SKM-1 (cell line): ENCODE measurements at regions not wholly inside any gene's neighbourhood (a gene's known extent, or its start where the extent isn't known, plus 50 kb on each side); places are given as distances from the start of the nearest gene placed in this dataset.
"Not testable (repeated sequence)": the region's sequence is repeated elsewhere in the genome, so short reads cannot be mapped to it uniquely, and the experiment has no call there.

Experiments used
- DNase-seq: peaks from one replicate; lab custom pipeline; 2025; ENCODE audit not compliant: unreplicated experiment; lab: John Stamatoyannopoulos, UW

- DNase-seq = no peak
Observed at GRCh38 chr18:55990186-55990585, 402.2 kb upstream of the TCF4 start.

- DNase-seq = no peak
Observed at GRCh38 chr18:55988537-55988936, 400.5 kb upstream of the TCF4 start.

GRCh38 chr18:55983433-55983832 lies 395.4 kb upstream of the TCF4 start:
- DNase-seq = no peak

GRCh38 chr18:55982992-55983391 lies 395.0 kb upstream of the TCF4 start:
- DNase-seq = no peak

- DNase-seq = no peak
Observed at GRCh38 chr18:55981712-55982475, 393.9 kb upstream of the TCF4 start.

- no peak for DNase-seq
Observed at GRCh38 chr18:55974521-55974920, 386.5 kb upstream of the TCF4 start.

- DNase-seq = no peak
Observed at GRCh38 chr18:55968550-55968949, 380.6 kb upstream of the TCF4 start.

- no peak for DNase-seq
Observed at GRCh38 chr18:55967019-55967418, 379.0 kb upstream of the TCF4 start.

GRCh38 chr18:55964171-55964570 lies 376.2 kb upstream of the TCF4 start:
- no peak for DNase-seq

GRCh38 chr18:55953326-55953725 lies 365.3 kb upstream of the TCF4 start:
- no peak for DNase-seq

GRCh38 chr18:55951738-55952137 lies 363.7 kb upstream of the TCF4 start:
- not testable (repeated sequence) for DNase-seq

GRCh38 chr18:55950379-55951166 lies 362.6 kb upstream of the TCF4 start:
- DNase-seq = no peak

- DNase-seq = no peak
Observed at GRCh38 chr18:55934821-55935220, 346.8 kb upstream of the TCF4 start.

- no peak for DNase-seq
Observed at GRCh38 chr18:55932675-55933074, 344.7 kb upstream of the TCF4 start.

- DNase-seq = no peak
Observed at GRCh38 chr18:55927831-55928230, 339.8 kb upstream of the TCF4 start.

- DNase-seq = no peak
Observed at GRCh38 chr18:55925772-55926171, 337.8 kb upstream of the TCF4 start.

- no peak for DNase-seq
Observed at GRCh38 chr18:55920063-55920462, 332.1 kb upstream of the TCF4 start.

GRCh38 chr18:55918444-55918843 lies 330.5 kb upstream of the TCF4 start:
- no peak for DNase-seq

GRCh38 chr18:55912919-55913318 lies 324.9 kb upstream of the TCF4 start:
- no peak for DNase-seq

GRCh38 chr18:55912071-55912470 lies 324.1 kb upstream of the TCF4 start:
- DNase-seq = no peak

GRCh38 chr18:55910296-55910695 lies 322.3 kb upstream of the TCF4 start:
- no peak for DNase-seq

- no peak for DNase-seq
Observed at GRCh38 chr18:55908901-55909366, 320.9 kb upstream of the TCF4 start.
